PC-9 (cell line): ENCODE measurements at regions not wholly inside any gene's neighbourhood (a gene's known extent, or its start where the extent isn't known, plus 50 kb on each side); places are given as distances from the start of the nearest gene placed in this dataset.

Source experiments
- BruUV-seq: library from RNA; stranded (reverse); fragments of 400-500 nt; replicated peaks from 2 replicates; lab custom pipeline; 2021; lab: Mats Ljungman, UMichigan
- CTCF ChIA-PET: fragments of 300-600 bp; sonication (Branson Sonifier 250); formaldehyde crosslinking; loops from one replicate; lab custom pipeline; 2022; ENCODE audit warnings: antibody characterized with exemption; lab: Charles Lee
- POLR2A ChIA-PET: fragments of 300-600 bp; sonication (Branson Sonifier 250); formaldehyde crosslinking; loops from one replicate; lab custom pipeline; 2022; ENCODE audit warnings: antibody characterized with exemption; ENCODE audit not compliant: unreplicated experiment; lab: Charles Lee
- DNase-seq, 2 experiments: peaks; one replicate each; pipeline versions ENCODE4 v3.0.0 to v3.0.0-alpha.2; 2015 to 2022; ENCODE audit warnings: mixed read lengths in 1 of 2
- H2AFZ ChIP-seq: fragments of 200-600 bp; sonication (generic); 2 replicates; pipeline ENCODE4 v1.8.1; 2017; ENCODE audit warnings: antibody characterized with exemption
- H3F3A ChIP-seq: fragments of 200-600 bp; sonication (generic); 2 replicates; pipeline ENCODE4 v1.8.1; 2017; ENCODE audit warnings: antibody characterized with exemption, mild to moderate bottlenecking, low read depth; ENCODE audit not compliant: insufficient read depth
- H3K27ac ChIP-seq: fragments of 200-600 bp; sonication (generic); 2 replicates; pipeline ENCODE4 v1.6.1; 2016; ENCODE audit warnings: mixed run types
- H3K27me3 ChIP-seq: fragments of 200-600 bp; sonication (generic); 2 replicates; pipeline ENCODE4 v1.6.1; 2016; ENCODE audit warnings: low read depth, mixed run types; ENCODE audit not compliant: insufficient read depth
- H3K36me3 ChIP-seq: fragments of 200-600 bp; sonication (generic); 2 replicates; pipeline ENCODE4 v1.6.1; 2016; ENCODE audit warnings: low read depth, mixed run types
- H3K4me1 ChIP-seq: fragments of 200-600 bp; sonication (generic); replicated peaks from 2 replicates; pipeline ENCODE4 v1.6.1; 2016; ENCODE audit warnings: mixed run types; ENCODE audit not compliant: insufficient read depth
- H3K4me2 ChIP-seq: fragments of 200-600 bp; sonication (generic); 2 replicates; pipeline ENCODE4 v1.6.1; 2017; ENCODE audit warnings: mixed run types
- H3K4me3 ChIP-seq: fragments of 200-600 bp; sonication (generic); 2 replicates; pipeline ENCODE4 v1.6.1; 2016; ENCODE audit warnings: mixed run types
- H3K79me2 ChIP-seq: fragments of 200-600 bp; sonication (generic); 2 replicates; pipeline ENCODE4 v1.6.1; 2017; ENCODE audit warnings: low read depth, mixed run types
- H3K9me2 ChIP-seq: fragments of 200-600 bp; sonication (generic); 2 replicates; pipeline ENCODE4 v1.8.1; 2017; ENCODE audit warnings: mild to moderate bottlenecking; ENCODE audit not compliant: insufficient read depth
- H3K9me3 ChIP-seq: fragments of 200-600 bp; sonication (generic); 2 replicates; pipeline ENCODE4 v1.8.1; 2016; ENCODE audit warnings: low read depth; ENCODE audit not compliant: insufficient read depth
- H4K20me1 ChIP-seq: fragments of 200-600 bp; sonication (generic); 2 replicates; pipeline ENCODE4 v1.8.1; 2017; ENCODE audit not compliant: insufficient read depth
- EZH2 ChIP-seq: fragments of 200-600 bp; sonication (generic); IDR thresholded peaks from 2 replicates; pipeline ENCODE4 v1.8.0; 2017; ENCODE audit warnings: antibody characterized with exemption, low read depth
- intact Hi-C: fragments of 100-400 bp; cut with micrococcal nuclease; formaldehyde crosslinking; loops from one replicate; pipeline ENCODE4 v1.10.0; 2022; ENCODE audit not compliant: unreplicated experiment
- TF ChIP-seq, protein P1 (sequence below): fragments of 200-600 bp; sonication (generic); conservative IDR thresholded peaks from 2 replicates; pipeline ENCODE4 v1.6.1; 2017; ENCODE audit warnings: mixed run types, antibody characterized with exemption, mild to moderate bottlenecking, moderate library complexity

- Histone ChIP-seq H4K20me1 (no peaks in the 10 kb centered on the region), H3K9me2 (no peaks in the 10 kb centered on the region), H3K4me1 (no peaks in the 10 kb centered on the region), H3K36me3 (no peaks in the 10 kb centered on the region), H3K4me3 (no peak overlapping the region), H3K79me2 (no peaks in the 10 kb centered on the region), H2AFZ (no peak overlapping the region), H3K27me3 (no peaks in the 10 kb centered on the region), H3F3A (no peaks in the 10 kb centered on the region), H3K4me2 (no peak overlapping the region), H3K27ac (no peak overlapping the region), H3K9me3 (no peaks in the 10 kb centered on the region)
- intact Hi-C loops: no loop called here
- POLR2A ChIA-PET: no interaction called here
- BruUV-seq: no TSS peak
- DNase-seq: peak in 1 of 2 experiments; percentile 32
- no peak for TF ChIP-seq EZH2
- TF ChIP-seq, protein P1, sequence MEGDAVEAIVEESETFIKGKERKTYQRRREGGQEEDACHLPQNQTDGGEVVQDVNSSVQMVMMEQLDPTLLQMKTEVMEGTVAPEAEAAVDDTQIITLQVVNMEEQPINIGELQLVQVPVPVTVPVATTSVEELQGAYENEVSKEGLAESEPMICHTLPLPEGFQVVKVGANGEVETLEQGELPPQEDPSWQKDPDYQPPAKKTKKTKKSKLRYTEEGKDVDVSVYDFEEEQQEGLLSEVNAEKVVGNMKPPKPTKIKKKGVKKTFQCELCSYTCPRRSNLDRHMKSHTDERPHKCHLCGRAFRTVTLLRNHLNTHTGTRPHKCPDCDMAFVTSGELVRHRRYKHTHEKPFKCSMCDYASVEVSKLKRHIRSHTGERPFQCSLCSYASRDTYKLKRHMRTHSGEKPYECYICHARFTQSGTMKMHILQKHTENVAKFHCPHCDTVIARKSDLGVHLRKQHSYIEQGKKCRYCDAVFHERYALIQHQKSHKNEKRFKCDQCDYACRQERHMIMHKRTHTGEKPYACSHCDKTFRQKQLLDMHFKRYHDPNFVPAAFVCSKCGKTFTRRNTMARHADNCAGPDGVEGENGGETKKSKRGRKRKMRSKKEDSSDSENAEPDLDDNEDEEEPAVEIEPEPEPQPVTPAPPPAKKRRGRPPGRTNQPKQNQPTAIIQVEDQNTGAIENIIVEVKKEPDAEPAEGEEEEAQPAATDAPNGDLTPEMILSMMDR: peak; percentile 77
- CTCF ChIA-PET: no interaction called here
Measured at GRCh38 chr18:37778417-37779165, 213.0 kb upstream of the CELF4 start.

GRCh38 chr18:37769826-37770225 lies 204.2 kb upstream of the CELF4 start:
- TF ChIP-seq, protein P1: no peak
- no peak for TF ChIP-seq EZH2
- Histone ChIP-seq H3K4me2 (no peak overlapping the region), H3K79me2 (no peaks in the 10 kb centered on the region), H3K27ac (no peak overlapping the region), H3K4me3 (no peak overlapping the region), H3K4me1 (no peaks in the 10 kb centered on the region), H3K9me3 (no peaks in the 10 kb centered on the region), H3K36me3 (no peaks in the 10 kb centered on the region), H3F3A (no peaks in the 10 kb centered on the region), H2AFZ (no peak overlapping the region), H3K9me2 (no peaks in the 10 kb centered on the region), H4K20me1 (no peaks in the 10 kb centered on the region), H3K27me3 (no peaks in the 10 kb centered on the region)
- ChIA-PET CTCF (no interaction called here), POLR2A (no interaction called here)
- intact Hi-C loops: no loop called here
- no peak for DNase-seq
- no TSS peak for BruUV-seq

DNA sequence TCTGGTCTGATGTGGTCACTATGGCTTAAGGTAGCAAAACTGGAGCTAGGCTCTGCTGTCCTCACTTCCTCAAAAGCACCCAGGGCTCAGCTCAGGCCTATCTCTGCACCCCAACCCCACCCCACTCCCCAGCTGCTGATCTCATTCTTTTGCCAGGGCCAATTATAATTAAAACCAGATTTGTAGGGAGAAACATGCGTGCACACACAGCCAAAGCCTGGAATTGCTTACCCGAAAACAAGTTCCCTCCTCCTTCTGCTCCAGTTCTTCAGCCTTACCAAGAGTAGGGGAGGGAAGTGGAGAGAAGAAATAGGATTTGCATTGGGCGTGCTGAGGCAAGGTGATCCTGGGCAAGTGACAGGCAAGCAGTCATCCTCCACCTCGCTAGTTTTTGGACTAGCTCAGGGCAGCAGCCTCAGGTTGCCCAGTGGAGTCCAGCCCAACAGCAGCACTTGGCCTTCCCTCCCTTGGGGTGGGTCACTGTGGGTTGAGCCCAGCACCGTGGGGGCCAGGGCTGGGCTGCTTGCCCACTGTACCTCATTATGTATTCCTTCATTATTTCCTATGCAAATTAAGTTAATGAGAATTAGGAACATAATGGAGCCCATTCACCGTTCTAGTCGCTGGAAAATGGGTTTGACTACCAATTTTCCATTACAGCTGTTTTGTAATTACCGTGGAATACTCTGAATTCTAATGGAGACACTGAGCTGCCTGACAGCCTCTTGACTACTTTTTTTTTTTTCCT lies 199.1 kb upstream of the CELF4 start:
- Histone ChIP-seq H3K36me3 (no peaks in the 10 kb centered on the region), H3F3A (no peaks in the 10 kb centered on the region), H3K4me3 (no peak overlapping the region), H3K4me1 (no peaks in the 10 kb centered on the region), H3K9me2 (no peaks in the 10 kb centered on the region), H3K79me2 (no peaks in the 10 kb centered on the region), H2AFZ (no peak overlapping the region), H4K20me1 (no peaks in the 10 kb centered on the region), H3K27me3 (no peaks in the 10 kb centered on the region), H3K27ac (no peak overlapping the region), H3K4me2 (no peak overlapping the region), H3K9me3 (no peaks in the 10 kb centered on the region)
- intact Hi-C loops: no loop called here
- no peak for DNase-seq
- ChIA-PET POLR2A (no interaction called here), CTCF (no interaction called here)
- TF ChIP-seq, protein P1: no peak
- TF ChIP-seq EZH2: no peak
- no TSS peak for BruUV-seq
